Stimulated activated CD4-positive, alpha-beta T cell treated with anti-CD3 and anti-CD28 coated beads, Interleukin-12 subunit alpha, Interleukin-12 subunit beta, amount 100 ng/mL, for 4 hours (primary cell): ENCODE measurements at regions not wholly inside any gene's neighbourhood (a gene's known extent, or its start where the extent isn't known, plus 50 kb on each side); places are given as distances from the start of the nearest gene placed in this dataset.

Experiments
- DNase-seq: peaks from one replicate; pipeline ENCODE4 v3.0.0-alpha.2; 2020

DNA sequence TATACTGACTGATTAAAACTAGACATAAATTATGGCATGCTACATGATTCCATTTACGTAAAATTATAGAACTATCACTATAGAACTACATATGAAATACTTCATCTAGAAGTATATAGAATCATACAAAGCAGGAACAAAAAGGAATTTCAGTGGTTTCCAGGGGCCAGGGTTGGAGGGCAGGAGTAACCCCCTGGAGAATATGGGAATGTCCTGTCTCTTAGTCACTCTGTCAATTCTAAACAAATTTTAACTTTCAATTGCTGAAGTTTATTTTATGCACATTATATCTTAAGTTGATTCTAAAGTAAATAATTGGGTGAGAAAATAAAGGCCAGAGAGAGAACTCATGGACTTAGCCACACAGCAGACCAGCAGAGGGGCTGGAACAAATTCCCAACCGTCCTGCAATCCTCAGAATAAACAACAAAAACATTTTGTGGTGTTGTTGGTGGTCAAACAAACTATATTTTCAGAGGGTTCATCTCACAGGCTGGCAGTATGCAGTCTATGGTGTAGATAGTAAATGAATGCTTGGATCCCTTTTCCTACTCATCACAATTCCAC is 476.9 kb upstream of the SLIT2 start:
- DNase-seq: no peak

GRCh38 chr4:19772581-19772980 is 479.1 kb upstream of the SLIT2 start:
- no peak for DNase-seq

- DNase-seq: no peak
Observed at GRCh38 chr4:19756661-19757060, 495.0 kb upstream of the SLIT2 start.

- no peak for DNase-seq
Observed at GRCh38 chr4:19752599-19752998, 499.1 kb upstream of the SLIT2 start.

GRCh38 chr4:19748519-19749479 is 502.9 kb upstream of the SLIT2 start:
- DNase-seq: no peak

DNA sequence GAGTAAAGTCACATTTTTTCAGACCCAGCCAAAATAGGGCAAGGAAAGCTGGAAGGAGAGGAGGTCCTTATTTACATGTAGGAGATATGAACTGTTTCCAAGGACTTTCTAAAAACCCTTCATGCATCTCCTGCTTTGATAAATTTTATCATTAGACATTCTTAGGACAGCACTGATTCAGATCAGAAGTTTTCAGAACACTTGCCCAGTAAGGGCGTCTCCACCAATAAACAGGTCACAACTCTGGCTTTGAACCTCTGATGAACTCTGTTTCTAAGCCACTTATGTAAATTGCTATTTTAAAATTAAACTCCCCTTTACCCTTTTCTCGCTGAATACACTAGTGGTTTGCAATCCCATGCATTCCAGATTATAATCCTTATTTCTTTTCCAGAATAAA is 505.3 kb upstream of the SLIT2 start:
- no peak for DNase-seq

GRCh38 chr4:19743115-19743638 is 508.5 kb upstream of the SLIT2 start:
- no peak for DNase-seq

GRCh38 chr4:19739101-19739651 is 512.5 kb upstream of the SLIT2 start:
- no peak for DNase-seq

DNA sequence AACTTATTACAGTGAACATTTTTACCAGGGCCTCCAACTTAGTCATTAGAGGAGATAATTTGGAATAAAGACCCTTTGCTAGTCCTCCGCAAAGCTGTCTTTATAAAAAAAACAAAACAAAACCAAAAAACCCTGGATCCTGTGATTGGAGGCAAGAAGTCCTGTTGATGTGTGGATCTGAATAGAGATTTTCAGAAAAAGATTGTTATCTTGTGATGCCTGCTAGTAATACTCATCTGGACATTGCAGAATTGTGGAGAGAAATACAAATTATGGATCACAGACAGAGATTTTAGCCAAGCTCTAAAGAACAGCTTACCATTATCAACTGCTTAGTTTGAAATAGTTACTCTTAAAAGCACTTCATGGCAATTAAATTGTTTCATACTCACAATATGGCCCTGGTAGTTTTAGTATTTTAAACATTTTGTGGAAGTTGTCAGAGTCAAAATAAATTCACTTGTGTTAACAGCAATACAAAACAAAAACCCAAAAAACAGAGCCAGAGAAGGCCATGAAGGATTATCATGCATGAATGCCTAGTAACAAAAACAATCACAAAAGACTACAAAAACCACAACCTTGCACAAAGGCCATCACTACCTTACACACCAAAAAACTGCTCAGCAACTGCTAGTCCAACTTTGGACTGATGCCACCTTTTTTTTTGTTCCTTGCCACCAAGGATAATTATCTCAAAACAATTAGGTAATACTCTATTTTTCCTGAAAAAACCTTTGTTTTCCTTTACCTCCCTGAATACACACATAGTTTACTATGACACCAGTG is 514.5 kb upstream of the SLIT2 start:
- DNase-seq: no peak

GRCh38 chr4:19735012-19735411 is 516.7 kb upstream of the SLIT2 start:
- no peak for DNase-seq

DNA sequence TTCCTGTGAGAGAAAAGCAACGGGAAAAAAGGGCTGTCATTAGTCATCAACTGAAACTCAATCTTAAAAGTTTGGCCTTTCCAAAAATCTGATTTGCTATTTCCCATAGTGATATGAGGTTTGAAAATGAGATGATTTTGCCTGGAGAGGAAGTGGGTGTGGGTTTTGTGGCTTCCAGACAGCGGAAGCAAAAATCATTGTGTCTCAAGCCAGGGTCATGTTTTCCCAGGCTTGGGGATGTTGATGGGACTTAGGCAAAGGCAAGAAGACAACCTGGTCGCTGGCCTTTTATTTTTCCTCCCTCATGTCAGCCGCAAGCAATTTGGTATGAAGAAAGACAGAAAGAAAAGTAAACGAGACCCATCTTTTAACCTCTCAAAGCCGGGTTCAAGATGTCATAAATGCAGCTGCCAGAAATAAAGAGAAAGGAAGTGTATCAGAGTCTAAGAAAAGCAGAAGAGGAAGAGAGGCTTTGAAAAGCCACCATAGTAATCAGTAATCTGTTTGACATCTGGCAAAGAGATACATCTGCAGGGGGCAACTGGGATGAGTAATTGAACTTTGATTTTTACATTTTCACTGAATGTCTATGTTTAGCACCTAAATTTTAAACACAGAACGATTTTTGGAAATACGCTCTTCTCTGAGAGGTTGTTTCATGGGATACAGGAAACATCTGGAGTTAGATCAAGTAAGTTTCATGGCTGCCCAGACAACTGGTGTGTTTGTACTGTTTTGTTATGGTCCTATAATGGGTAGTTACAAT is 521.6 kb upstream of the SLIT2 start:
- no peak for DNase-seq

DNA sequence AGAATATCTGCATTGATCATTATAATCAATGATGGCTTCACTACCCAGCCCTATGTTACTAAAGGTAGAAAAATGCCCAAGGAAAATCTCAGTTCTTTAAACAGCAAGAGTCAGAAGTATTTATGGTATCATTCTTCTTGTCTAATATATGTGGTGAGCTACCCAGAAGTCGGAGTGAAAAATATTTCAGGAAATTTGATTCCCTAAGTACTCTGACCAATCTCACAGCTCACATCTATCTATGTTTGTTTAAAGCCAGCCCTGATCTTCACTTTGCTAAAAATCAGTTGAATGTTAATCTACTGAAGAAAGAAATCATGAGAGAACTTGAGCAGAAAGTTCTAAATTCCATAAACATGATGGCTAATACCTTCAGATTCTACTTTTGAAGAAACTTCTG is 522.9 kb upstream of the SLIT2 start:
- DNase-seq: no peak

DNA sequence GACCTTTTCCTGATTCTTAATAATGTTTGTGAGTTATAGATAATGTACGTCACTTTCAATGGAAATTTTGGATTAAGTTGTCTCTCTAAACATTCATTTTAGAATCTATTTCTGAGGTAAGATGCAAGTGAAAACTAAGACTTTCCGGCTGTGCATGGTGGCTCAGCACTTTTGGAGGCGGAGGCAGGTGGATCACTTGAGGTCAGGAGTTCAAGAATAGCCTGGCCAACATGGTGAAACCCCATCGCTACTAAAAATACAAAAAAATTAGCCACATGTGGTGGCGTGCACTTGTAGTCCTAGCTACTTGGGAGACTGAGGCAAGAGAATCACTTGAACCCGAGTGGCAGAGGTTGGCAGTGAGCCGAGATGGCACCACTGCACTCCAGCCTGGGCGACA is 524.6 kb upstream of the SLIT2 start:
- DNase-seq: no peak

GRCh38 chr4:19725130-19725529 is 526.6 kb upstream of the SLIT2 start:
- no peak for DNase-seq

DNA sequence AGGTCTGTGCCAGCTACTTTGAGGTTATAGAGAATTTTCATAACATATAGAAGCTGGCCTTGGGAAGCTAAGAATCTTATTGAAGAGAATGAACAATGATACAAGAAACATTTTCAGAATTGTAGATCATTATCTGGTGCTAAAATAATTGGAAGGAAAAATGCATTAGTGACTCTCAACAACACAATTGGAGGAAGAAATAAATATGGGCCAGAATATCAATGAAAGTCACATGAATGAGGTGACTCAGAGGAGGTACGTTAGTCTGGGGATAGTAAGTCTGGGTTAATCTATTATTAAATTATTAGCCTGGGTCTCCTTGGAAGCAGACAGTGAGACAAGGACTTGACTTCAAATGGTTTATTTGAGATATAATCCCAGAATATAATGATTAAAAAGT is 529.3 kb upstream of the SLIT2 start:
- DNase-seq: no peak

DNA sequence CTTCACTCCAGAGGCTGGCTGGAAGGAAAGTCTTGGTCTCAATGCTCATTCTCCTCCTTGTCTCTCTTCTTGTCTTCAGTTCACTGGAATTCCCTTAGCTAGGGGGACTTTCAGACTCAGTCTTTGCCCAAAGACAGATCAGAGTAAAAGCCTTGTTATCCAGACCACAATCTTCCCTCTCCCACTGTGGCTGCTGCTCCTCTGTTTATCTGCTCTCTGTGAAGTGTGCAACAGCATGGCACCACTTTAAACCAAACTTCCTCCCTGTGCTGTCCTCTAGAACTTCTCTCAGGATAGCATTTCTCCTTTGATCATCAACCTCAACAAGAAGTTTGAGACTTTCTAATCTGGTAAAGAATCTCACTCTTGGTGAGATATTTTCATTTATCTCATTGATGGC is 530.1 kb upstream of the SLIT2 start:
- no peak for DNase-seq

- no peak for DNase-seq
Observed at GRCh38 chr4:19720610-19721009, 531.1 kb upstream of the SLIT2 start.

GRCh38 chr4:19720190-19720589 is 531.5 kb upstream of the SLIT2 start:
- DNase-seq: no peak

DNA sequence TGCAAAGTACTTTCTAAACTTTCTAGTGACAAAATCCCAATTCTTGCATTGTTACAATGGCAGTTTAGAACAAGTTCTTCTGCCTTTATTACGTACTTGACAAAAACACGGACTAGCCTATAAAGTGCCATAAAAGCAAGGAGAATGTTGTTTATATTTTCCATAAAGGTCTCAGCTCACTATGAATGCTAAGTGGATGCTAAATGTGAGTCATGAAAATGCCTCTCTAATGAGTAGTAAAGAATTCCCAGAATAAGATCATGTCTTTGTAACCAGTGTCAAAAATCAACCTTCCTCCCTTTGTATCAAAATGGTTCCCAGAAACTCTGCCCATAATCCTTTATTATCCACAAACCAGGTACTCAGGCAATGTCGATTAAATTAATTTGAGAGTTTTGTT is 539.8 kb upstream of the SLIT2 start:
- no peak for DNase-seq

DNA sequence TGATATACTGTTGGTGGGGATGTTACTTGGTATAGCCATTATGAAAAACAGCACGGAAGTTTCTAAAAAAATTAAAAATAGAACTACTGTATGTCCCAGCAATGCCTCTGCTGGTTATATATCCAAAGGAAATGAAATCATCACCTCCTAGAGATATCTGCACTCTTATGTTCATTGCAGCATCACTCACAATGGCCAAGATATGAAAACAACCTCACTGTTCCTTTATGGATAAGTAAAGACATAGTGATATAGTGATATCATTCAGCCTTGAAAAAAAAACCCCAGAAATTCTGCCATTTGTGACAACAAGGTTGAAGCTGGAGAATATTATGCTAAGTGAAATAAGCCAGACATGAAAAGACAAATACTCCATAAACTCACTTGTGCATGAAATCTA is 543.8 kb upstream of the SLIT2 start:
- DNase-seq: no peak

- DNase-seq: no peak
Observed at GRCh38 chr4:19703391-19703790, 548.3 kb upstream of the SLIT2 start.

DNA sequence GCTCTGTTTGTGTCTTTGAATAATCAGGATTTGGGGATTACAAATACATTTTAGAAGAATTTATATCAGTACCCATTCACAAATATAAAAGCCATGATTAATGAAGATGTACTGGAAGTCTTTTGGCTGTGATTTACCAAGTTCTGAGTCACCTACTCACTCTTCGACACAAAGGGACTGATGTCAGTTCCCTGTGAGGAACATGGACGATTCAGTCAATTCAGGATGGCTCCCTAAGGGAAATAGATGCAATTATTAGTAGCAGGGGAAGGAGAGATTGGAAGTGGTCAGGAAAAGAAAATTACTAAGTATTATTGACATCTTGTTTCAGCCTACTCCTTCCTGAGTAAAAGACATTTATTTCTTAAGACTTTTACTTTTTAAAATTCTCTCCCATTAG is 550.7 kb upstream of the SLIT2 start:
- no peak for DNase-seq
